Tibial nerve (tissue), 4 donors: ENCODE measurements at regions not wholly inside any gene's neighbourhood (a gene's known extent, or its start where the extent isn't known, plus 50 kb on each side); places are given as distances from the start of the nearest gene placed in this dataset.

Experiments used
- DNase-seq, 2 donors: peaks; one replicate each; pipeline ENCODE4 v3.0.0-alpha.2; 2019; ENCODE audit warnings: low spot score in 2 of 2
- H3K27ac ChIP-seq, 4 donors: fragments of 200-600 bp; sonication (generic) in 3 of 4; one replicate each; pipeline ENCODE4 v1.5.1; 2017 to 2019; ENCODE audit warnings: mild to moderate bottlenecking in 1 of 4
- H3K27me3 ChIP-seq, 2 donors: fragments of 200-600 bp; sonication (generic) in 1 of 2; one replicate each; pipeline versions ENCODE4 v1.5.1 to v1.6.0; 2017 to 2019
- H3K36me3 ChIP-seq, 3 donors: fragments of 200-600 bp; sonication (generic); one replicate each; pipeline ENCODE4 v1.5.1; 2018 to 2019
- H3K4me1 ChIP-seq, 4 donors: fragments of 200-600 bp; sonication (generic) in 3 of 4; one replicate each; pipeline ENCODE4 v1.5.1; 2017 to 2019
- H3K4me3 ChIP-seq, 4 donors: fragments of 200-600 bp; sonication (generic) in 3 of 4; one replicate each; pipeline ENCODE4 v1.5.1; 2017 to 2019; ENCODE audit warnings: mild to moderate bottlenecking in 1 of 4, moderate library complexity in 1 of 4
- H3K9me3 ChIP-seq, 4 donors: fragments of 200-600 bp; sonication (generic) in 3 of 4; one replicate each; pipeline ENCODE4 v1.5.1; 2017 to 2019
- EP300 ChIP-seq, 2 donors: sonication (generic); formaldehyde crosslinking; IDR thresholded peaks; one replicate each; pipeline ENCODE4 v1.6.1; 2017; ENCODE audit warnings: antibody characterized with exemption in 2 of 2, mild to moderate bottlenecking in 1 of 2
- POLR2A ChIP-seq, 2 donors: fragments of 450-650 bp; IDR thresholded peaks; one replicate each; pipeline ENCODE4 v1.6.1; 2017; ENCODE audit warnings: antibody characterized with exemption in 2 of 2, mild to moderate bottlenecking in 2 of 2, moderate library complexity in 2 of 2
- WGBS, 2 donors: methylation state at CpG; one replicate each; pipeline ENCODE4 v1.1.5; 2018; 5-methylcytosine and 5-hydroxymethylcytosine counted together
- TF ChIP-seq, protein P1 (sequence below), 5 experiments: fragments of 200-600 bp in 3 of 5; fragments of 450-650 bp in 2 of 5; sonication (generic) in 3 of 5; IDR thresholded peaks; one replicate each; pipeline ENCODE4 v1.5.1; 2016 to 2019; ENCODE audit warnings: antibody characterized with exemption in 5 of 5, mild to moderate bottlenecking in 3 of 5, moderate library complexity in 2 of 5

DNA sequence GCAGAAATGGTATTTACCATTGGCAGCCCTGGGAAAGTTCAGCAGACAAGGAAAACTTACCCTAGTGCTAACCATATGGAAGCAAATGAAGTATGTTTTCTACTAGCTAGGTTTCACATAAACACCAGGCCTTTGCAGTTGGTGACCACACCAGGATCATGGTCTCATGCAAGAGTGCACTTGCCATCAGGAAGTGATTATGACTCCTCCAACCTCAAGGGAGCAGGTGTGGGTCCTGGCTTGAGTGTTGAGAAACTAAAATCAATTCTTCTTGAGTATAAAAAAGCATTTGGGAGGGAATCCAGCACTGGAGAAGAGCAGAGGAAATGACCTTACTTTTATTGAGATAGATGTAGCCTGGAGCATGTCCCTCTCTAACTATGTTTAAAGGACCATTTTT, 56.8 kb upstream of the SPAG16 start:
- H3K27ac ChIP-seq = no peak overlapping the region
- no peaks in the 10 kb centered on the region for H3K36me3 ChIP-seq
- no peak for TF ChIP-seq POLR2A (IDR thresholded peaks at IDR 0.05)
- TF ChIP-seq EP300 (IDR thresholded peaks at IDR 0.05) = no peak
- TF ChIP-seq, protein P1, sequence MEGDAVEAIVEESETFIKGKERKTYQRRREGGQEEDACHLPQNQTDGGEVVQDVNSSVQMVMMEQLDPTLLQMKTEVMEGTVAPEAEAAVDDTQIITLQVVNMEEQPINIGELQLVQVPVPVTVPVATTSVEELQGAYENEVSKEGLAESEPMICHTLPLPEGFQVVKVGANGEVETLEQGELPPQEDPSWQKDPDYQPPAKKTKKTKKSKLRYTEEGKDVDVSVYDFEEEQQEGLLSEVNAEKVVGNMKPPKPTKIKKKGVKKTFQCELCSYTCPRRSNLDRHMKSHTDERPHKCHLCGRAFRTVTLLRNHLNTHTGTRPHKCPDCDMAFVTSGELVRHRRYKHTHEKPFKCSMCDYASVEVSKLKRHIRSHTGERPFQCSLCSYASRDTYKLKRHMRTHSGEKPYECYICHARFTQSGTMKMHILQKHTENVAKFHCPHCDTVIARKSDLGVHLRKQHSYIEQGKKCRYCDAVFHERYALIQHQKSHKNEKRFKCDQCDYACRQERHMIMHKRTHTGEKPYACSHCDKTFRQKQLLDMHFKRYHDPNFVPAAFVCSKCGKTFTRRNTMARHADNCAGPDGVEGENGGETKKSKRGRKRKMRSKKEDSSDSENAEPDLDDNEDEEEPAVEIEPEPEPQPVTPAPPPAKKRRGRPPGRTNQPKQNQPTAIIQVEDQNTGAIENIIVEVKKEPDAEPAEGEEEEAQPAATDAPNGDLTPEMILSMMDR (IDR thresholded peaks at IDR 0.05) = no peak
- H3K4me3 ChIP-seq = no peak overlapping the region
- no peaks in the 10 kb centered on the region for H3K4me1 ChIP-seq
- DNase-seq = no peak
- H3K27me3 ChIP-seq = no peaks in the 10 kb centered on the region
- H3K9me3 ChIP-seq = no peaks in the 10 kb centered on the region

DNA sequence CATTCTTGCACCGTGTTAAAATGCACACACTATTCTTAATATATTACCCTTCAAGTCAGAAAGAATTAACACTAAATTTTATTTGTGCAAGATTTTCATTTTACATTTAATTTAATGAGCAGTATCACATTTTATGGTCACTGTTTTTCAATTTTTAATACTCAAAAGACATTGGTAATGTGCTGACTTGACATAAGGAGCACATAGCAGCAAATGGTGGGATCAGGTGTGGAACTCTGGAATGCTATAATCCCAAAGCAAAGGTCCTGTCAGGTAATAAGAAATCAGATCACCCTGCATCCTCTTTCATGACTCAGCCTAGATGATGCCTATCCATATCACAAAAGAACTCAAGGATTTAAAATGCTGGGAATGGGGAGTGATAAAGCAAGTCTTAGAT, 55.6 kb upstream of the SPAG16 start:
- no peaks in the 10 kb centered on the region for H3K27me3 ChIP-seq
- no peaks in the 10 kb centered on the region for H3K9me3 ChIP-seq
- TF ChIP-seq EP300 (IDR thresholded peaks at IDR 0.05) = no peak
- TF ChIP-seq, protein P1 (IDR thresholded peaks at IDR 0.05) = no peak
- no peak for TF ChIP-seq POLR2A (IDR thresholded peaks at IDR 0.05)
- peaks cover 0 to 4% (median 0%) of the 10 kb centered on the region in 4 donors for H3K4me1 ChIP-seq
- 88 to 95% methylated on average over 1 of the region's 1 CpG for WGBS, 2 donors
- H3K36me3 ChIP-seq = no peaks in the 10 kb centered on the region
- H3K27ac ChIP-seq = no peak overlapping the region
- no peak overlapping the region for H3K4me3 ChIP-seq
- no peak for DNase-seq

DNA sequence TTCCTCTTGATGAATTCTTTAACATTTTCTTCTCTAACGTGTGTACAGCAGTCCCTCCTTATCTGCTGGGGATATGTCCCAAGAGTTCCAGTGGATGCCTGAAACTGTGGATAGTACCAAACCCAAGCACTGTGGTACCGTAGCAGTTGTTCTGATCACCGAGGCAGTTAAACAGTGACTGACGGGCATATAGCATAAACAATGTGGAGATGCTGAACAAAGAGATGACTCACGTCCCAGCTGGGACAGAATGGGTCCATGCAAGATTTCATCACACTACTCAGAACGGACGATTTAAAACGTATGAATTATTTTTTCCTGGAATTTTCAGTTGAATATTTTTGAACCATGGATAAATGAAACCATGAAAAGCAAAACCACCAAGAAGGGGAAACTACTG, 54.5 kb upstream of the SPAG16 start:
- no peaks in the 10 kb centered on the region for H3K9me3 ChIP-seq
- TF ChIP-seq, protein P1 (IDR thresholded peaks at IDR 0.05) = no peak
- no peak overlapping the region for H3K27ac ChIP-seq
- no peaks in the 10 kb centered on the region for H3K27me3 ChIP-seq
- H3K4me1 ChIP-seq = peaks cover 0 to 4% (median 0%) of the 10 kb centered on the region in 4 donors
- no peak overlapping the region for H3K4me3 ChIP-seq
- H3K36me3 ChIP-seq = no peaks in the 10 kb centered on the region
- 49 to 59% methylated on average over 8 of the region's 8 CpGs for WGBS, 2 donors
- no peak for DNase-seq

DNA sequence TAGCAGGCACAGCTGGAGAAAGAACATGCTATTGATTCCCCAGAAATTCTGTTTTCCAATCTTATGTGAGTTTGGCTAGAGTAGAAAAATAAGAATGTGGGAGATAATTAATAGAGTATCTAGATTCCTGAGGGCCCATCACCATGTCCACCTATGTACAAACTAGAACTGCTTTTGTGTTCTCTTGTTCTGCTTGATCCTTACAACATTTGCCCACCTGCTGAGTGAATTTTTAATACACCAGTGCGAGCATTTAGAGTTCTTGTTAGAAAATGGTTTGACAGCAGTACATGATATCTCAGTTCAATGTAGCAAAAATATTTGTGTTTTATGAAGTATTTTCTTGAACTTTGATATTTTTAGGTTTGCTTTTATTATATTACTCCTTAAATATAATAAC, 52.3 kb upstream of the SPAG16 start:
- Histone ChIP-seq H3K36me3 (no peaks in the 10 kb centered on the region), H3K27ac (no peak overlapping the region), H3K27me3 (no peaks in the 10 kb centered on the region), H3K4me1 (peaks cover 0 to 4% (median 0%) of the 10 kb centered on the region in 4 donors), H3K9me3 (no peaks in the 10 kb centered on the region), H3K4me3 (no peak overlapping the region)
- no peak for DNase-seq
- 94 to 95% methylated on average over 1 of the region's 1 CpG for WGBS, 2 donors
- TF ChIP-seq, protein P1 (IDR thresholded peaks at IDR 0.05) = no peak
- no peak for TF ChIP-seq EP300 (IDR thresholded peaks at IDR 0.05)

DNA sequence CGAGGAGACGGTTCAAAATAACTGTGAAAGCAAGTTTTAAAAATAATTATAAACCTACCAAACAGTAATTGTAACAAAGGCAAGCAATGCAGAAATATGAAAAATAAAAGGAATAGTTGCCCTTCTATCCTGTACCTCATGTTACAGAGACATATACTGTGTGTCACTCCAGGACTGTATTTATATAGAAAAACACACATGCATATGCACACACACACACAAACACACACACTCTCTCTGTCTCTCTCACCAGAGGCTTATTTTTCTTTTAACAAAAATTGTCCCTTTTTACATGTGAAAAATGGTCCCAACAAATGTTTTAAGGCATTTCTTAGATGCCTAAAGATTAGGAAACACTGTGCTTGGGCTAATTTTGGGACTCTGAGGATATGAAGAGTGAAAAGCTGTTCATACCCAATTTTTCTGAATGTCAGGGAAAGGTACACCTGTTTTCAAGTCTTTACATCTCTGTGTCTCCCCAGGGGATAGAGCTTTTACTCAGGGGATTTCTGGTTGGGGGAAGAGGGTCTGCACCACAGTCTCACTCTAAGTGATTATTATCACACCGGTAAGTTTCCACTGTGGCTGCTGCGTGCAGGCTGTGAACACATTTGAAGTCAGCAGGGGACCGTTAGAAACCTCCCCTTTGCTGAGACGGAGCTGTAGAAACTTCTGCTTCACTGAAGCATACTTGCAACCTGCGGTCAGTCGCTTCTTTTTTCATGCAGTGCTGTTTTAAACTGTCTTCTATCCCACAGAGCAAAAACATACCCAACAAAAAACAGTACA, 51.4 kb upstream of the SPAG16 start:
- TF ChIP-seq EP300 (IDR thresholded peaks at IDR 0.05) (no peak), POLR2A (IDR thresholded peaks at IDR 0.05) (no peak)
- TF ChIP-seq, protein P1 (IDR thresholded peaks at IDR 0.05) = no peak
- Histone ChIP-seq H3K36me3 (no peaks in the 10 kb centered on the region), H3K9me3 (no peaks in the 10 kb centered on the region), H3K4me1 (peaks cover 0 to 4% (median 0%) of the 10 kb centered on the region in 4 donors), H3K4me3 (no peak overlapping the region), H3K27ac (no peak overlapping the region), H3K27me3 (no peaks in the 10 kb centered on the region)
- DNase-seq = no peak
- WGBS, 2 donors = 38 to 42% methylated on average over 8 of the region's 8 CpGs
